Vagina (tissue), 2 donors: ENCODE measurements at regions not wholly inside any gene's neighbourhood (a gene's known extent, or its start where the extent isn't known, plus 50 kb on each side); places are given as distances from the start of the nearest gene placed in this dataset.

Source experiments
- DNase-seq, 2 donors: peaks; one replicate each; pipeline ENCODE4 v3.0.0-alpha.2; 2017; ENCODE audit errors: extremely low spot score in 2 of 2
- H3K27ac ChIP-seq: fragments of 200-600 bp; sonication (generic); one replicate; pipeline ENCODE4 v1.5.1; 2019
- H3K27me3 ChIP-seq: fragments of 200-600 bp; sonication (generic); one replicate; pipeline ENCODE4 v1.5.1; 2019
- H3K36me3 ChIP-seq, 2 donors: fragments of 200-600 bp; sonication (generic); one replicate each; pipeline ENCODE4 v1.5.1; 2017 to 2019
- H3K4me1 ChIP-seq: fragments of 200-600 bp; sonication (generic); one replicate; pipeline ENCODE4 v1.5.1; 2019
- H3K4me3 ChIP-seq, 2 donors: fragments of 200-600 bp; sonication (generic); 1 replicate in 1 of 2; 2 replicates in 1 of 2; pipeline ENCODE4 v1.5.1; 2016 to 2019
- H3K9me3 ChIP-seq: fragments of 200-600 bp; sonication (generic); one replicate; pipeline ENCODE4 v1.5.1; 2019
- POLR2A ChIP-seq, 2 donors: fragments of 450-650 bp; IDR thresholded peaks; one replicate each; pipeline ENCODE4 v1.6.1; 2017; ENCODE audit warnings: antibody characterized with exemption in 2 of 2, mild to moderate bottlenecking in 2 of 2, moderate library complexity in 2 of 2
- POLR2AphosphoS5 ChIP-seq, 2 donors: sonication (generic); formaldehyde crosslinking; IDR thresholded peaks; one replicate each; pipeline ENCODE4 v1.9.0; 2017; ENCODE audit warnings: antibody characterized with exemption in 2 of 2, mild to moderate bottlenecking in 2 of 2, low read depth in 1 of 2; ENCODE audit not compliant: insufficient read depth in 1 of 2
- intact Hi-C: fragments of 100-400 bp; cut with DNase I; formaldehyde crosslinking; loops from one replicate; pipeline ENCODE4 v1.15.1; 2023
- TF ChIP-seq, protein P1 (sequence below), 3 experiments: fragments of 450-650 bp in 2 of 3; fragments of 200-600 bp in 1 of 3; sonication (generic) in 1 of 3; IDR thresholded peaks; one replicate each; pipeline ENCODE4 v1.5.1; 2017 to 2019; ENCODE audit warnings: antibody characterized with exemption in 3 of 3, mild to moderate bottlenecking in 2 of 3, moderate library complexity in 2 of 3

DNA sequence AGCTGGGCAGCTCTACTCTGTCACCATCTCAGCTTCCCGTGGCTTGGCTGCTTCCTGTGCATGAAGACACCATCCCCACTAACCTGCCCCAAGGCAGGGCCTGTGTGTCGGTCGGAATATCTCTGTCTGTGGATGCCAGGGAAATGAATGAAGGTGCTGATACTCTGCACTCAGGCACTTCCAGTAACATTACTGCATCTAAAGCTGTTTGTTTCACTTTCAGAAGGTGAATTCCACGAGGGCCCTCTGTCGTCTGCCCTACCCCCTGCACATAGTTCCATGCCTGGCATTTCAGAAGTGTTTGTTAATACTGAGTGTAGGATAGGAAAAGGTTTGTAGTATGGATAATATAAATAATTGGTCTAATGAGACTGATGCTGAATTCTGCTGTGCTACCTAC is 114.7 kb upstream of the GMDS start:
- H3K4me1 ChIP-seq: no peaks in the 10 kb centered on the region
- H3K4me3 ChIP-seq: no peak overlapping the region
- intact Hi-C loops: no loop called here
- no peaks in the 10 kb centered on the region for H3K36me3 ChIP-seq
- no peak for DNase-seq
- H3K9me3 ChIP-seq: no peaks in the 10 kb centered on the region
- H3K27ac ChIP-seq: no peak overlapping the region
- TF ChIP-seq POLR2A (IDR thresholded peaks at IDR 0.05): no peak
- TF ChIP-seq, protein P1, sequence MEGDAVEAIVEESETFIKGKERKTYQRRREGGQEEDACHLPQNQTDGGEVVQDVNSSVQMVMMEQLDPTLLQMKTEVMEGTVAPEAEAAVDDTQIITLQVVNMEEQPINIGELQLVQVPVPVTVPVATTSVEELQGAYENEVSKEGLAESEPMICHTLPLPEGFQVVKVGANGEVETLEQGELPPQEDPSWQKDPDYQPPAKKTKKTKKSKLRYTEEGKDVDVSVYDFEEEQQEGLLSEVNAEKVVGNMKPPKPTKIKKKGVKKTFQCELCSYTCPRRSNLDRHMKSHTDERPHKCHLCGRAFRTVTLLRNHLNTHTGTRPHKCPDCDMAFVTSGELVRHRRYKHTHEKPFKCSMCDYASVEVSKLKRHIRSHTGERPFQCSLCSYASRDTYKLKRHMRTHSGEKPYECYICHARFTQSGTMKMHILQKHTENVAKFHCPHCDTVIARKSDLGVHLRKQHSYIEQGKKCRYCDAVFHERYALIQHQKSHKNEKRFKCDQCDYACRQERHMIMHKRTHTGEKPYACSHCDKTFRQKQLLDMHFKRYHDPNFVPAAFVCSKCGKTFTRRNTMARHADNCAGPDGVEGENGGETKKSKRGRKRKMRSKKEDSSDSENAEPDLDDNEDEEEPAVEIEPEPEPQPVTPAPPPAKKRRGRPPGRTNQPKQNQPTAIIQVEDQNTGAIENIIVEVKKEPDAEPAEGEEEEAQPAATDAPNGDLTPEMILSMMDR (IDR thresholded peaks at IDR 0.05): no peak
- no peak for TF ChIP-seq POLR2AphosphoS5 (IDR thresholded peaks at IDR 0.05; ENCODE audit: insufficient read depth in 1 of 2, low read depth in 1 of 2)
- no peaks in the 10 kb centered on the region for H3K27me3 ChIP-seq

DNA sequence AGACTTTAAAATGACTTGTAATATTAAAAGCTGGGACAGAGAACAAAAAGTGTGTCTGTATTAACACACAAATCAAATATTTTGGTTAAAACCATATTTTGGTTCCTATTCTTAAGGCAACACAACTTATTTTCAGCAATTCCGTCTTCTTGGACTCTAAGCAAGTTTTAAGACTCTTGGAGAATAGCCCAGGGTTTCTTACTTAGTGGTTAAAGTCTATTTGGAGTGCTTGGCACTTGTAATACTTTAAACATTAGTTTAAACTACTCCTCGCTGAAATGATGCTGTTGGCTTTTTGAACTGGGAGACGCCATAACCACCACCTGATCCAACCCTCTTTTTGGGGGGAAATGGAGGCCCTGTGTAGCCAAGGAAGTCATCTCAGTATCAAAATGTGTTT is 109.7 kb upstream of the GMDS start:
- TF ChIP-seq, protein P1 (IDR thresholded peaks at IDR 0.05): no peak
- TF ChIP-seq POLR2A (IDR thresholded peaks at IDR 0.05) (no peak), POLR2AphosphoS5 (IDR thresholded peaks at IDR 0.05; ENCODE audit: insufficient read depth in 1 of 2, low read depth in 1 of 2) (no peak)
- Histone ChIP-seq H3K36me3 (no peaks in the 10 kb centered on the region), H3K4me3 (no peak overlapping the region), H3K4me1 (no peaks in the 10 kb centered on the region), H3K9me3 (no peaks in the 10 kb centered on the region), H3K27me3 (no peaks in the 10 kb centered on the region), H3K27ac (no peak overlapping the region)
- DNase-seq: no peak
- intact Hi-C loops: no loop called here

DNA sequence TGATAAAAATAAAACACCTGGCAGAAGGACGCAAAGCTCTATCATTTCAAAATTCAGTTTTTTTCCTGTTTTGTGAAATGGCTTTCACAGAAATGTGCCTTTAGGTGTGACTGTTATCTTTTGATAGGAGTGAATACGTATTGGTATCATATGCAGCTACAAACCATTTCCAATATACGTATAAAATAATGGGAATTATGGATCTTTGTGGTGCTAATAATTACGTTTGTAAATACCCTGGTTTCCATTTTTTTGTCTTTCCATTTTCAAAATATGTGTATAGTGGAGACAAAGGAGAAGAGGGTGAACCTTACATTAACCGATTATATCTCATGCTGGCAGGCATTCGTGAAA is 108.7 kb upstream of the GMDS start:
- intact Hi-C loops: loop anchor here (5.0 kb wide), 1 partner anchor 757 kb away; no protein-coding TSS in a partner anchor
- Histone ChIP-seq H3K9me3 (no peaks in the 10 kb centered on the region), H3K4me3 (no peak overlapping the region), H3K27me3 (no peaks in the 10 kb centered on the region), H3K36me3 (no peaks in the 10 kb centered on the region), H3K27ac (no peak overlapping the region), H3K4me1 (no peaks in the 10 kb centered on the region)
- DNase-seq: no peak
- TF ChIP-seq POLR2A (IDR thresholded peaks at IDR 0.05) (no peak), POLR2AphosphoS5 (IDR thresholded peaks at IDR 0.05; ENCODE audit: insufficient read depth in 1 of 2, low read depth in 1 of 2) (no peak)
- TF ChIP-seq, protein P1 (IDR thresholded peaks at IDR 0.05): no peak

DNA sequence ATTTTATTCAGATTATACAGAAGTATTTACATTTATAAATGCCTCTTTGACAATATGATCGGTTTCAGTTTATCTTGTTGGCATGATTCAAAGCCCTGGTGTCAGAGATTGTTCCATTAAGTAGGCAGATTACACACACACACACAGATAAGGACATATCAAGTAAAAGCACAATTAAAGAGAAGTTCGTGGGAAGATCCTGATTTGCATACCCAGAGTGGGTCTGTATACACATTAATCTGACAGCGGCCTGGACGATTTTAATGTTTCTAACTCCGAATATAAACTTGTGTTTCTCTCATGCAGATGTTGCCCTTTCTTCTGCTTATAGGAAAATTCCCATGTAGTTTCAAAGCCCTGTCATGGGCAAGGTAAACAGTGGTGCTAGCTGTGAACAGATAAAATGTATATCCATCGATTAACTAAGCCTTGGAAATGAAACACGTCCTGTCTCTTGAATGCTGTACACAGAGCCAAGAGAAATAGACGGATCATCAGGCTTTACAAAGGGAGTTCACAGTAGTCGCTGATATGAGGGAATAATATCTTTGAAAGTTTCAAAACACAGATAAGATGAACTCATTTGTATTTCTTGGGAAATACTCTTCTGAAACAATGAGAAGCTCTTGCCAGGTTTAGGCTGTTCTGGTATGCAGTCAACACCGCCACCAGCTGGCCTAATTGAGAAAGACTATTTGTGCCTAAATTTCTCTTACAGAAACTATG is 108.2 kb upstream of the GMDS start:
- intact Hi-C loops: loop anchor here (5.0 kb wide), 1 partner anchor 756 kb away; no protein-coding TSS in a partner anchor
- no peak overlapping the region for H3K4me3 ChIP-seq
- no peaks in the 10 kb centered on the region for H3K4me1 ChIP-seq
- no peak for DNase-seq
- TF ChIP-seq POLR2A (IDR thresholded peaks at IDR 0.05): no peak
- TF ChIP-seq, protein P1 (IDR thresholded peaks at IDR 0.05): peak; percentile 33 to 68 (median 67)
- TF ChIP-seq POLR2AphosphoS5 (IDR thresholded peaks at IDR 0.05; ENCODE audit: insufficient read depth in 1 of 2, low read depth in 1 of 2): no peak
- H3K27me3 ChIP-seq: no peaks in the 10 kb centered on the region
- H3K27ac ChIP-seq: no peak overlapping the region
- no peaks in the 10 kb centered on the region for H3K36me3 ChIP-seq
- H3K9me3 ChIP-seq: no peaks in the 10 kb centered on the region

DNA sequence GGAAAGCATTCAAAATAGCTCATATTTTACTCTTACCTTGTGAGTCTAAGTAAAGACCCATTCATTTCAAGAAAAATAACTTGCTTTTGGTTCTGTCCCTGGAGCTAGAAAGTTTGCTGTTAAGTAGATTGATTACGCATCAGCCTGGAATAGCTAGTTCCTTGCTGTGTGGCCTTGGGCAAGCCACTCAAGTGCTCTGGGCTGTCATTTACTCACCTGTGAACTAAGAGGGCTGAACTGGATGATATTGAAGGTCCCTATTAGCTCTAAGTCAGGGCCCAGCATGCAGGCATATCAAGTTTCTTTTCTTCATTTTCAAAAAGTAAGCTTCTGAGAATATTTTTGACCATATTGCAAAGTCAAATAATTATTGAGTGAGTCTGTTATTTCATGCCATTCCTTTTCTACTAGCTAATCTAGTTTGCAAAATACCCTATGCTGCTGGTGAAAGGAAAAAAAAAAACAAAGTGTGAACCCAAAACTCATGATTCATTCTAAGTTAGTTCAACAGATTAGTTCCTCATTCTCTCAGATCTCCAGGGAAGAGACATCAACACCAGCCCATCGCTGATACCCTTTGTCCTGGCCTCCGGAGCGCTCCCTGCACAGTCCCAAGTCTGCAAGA is 106.5 kb upstream of the GMDS start:
- intact Hi-C loops: loop anchor here (5.0 kb wide), 1 partner anchor 755 kb away; no protein-coding TSS in a partner anchor
- DNase-seq: no peak
- H3K27ac ChIP-seq: no peak overlapping the region

More for the DNA sequence above, 106.5 kb upstream of the GMDS start:
- H3K27me3 ChIP-seq: no peaks in the 10 kb centered on the region
- no peaks in the 10 kb centered on the region for H3K4me1 ChIP-seq
- TF ChIP-seq, protein P1 (IDR thresholded peaks at IDR 0.05): no peak
- TF ChIP-seq POLR2A (IDR thresholded peaks at IDR 0.05): no peak
- no peak for TF ChIP-seq POLR2AphosphoS5 (IDR thresholded peaks at IDR 0.05; ENCODE audit: insufficient read depth in 1 of 2, low read depth in 1 of 2)
- H3K36me3 ChIP-seq: no peaks in the 10 kb centered on the region
- H3K9me3 ChIP-seq: no peaks in the 10 kb centered on the region
- H3K4me3 ChIP-seq: no peak overlapping the region
